C4-2B (cell line): ENCODE measurements at regions not wholly inside any gene's neighbourhood (a gene's known extent, or its start where the extent isn't known, plus 50 kb on each side); places are given as distances from the start of the nearest gene placed in this dataset.

Experiments used
- ZFX ChIP-seq: fragments of 450-650 bp; IDR thresholded peaks from 2 replicates; pipeline ENCODE4 v1.6.1; 2017
- TF ChIP-seq, protein P1 (sequence below): fragments of 450-650 bp; conservative IDR thresholded peaks from 2 replicates; pipeline ENCODE4 v1.5.1; 2017; ENCODE audit warnings: mild to moderate bottlenecking

DNA sequence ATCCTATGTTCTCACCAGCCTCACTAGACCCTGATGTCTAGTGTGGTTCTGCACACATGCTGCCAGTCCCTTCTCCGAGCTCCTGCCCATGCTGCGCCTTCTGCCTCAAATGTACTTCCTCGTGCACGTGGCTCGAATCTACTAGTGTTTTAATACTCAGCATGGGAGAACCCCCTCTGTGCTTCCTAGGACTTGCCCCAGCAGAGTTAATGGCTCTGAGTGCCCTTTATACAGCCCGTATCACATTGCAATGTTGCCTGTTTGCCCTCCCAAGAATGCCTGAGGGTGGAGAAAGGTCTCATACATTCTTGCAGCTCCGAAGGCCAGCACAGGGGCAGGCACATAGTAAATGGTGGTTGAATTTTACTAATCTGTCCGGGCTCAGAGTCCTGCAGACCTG lies 190.8 kb upstream of the NLRP1 start:
- TF ChIP-seq, protein P1, sequence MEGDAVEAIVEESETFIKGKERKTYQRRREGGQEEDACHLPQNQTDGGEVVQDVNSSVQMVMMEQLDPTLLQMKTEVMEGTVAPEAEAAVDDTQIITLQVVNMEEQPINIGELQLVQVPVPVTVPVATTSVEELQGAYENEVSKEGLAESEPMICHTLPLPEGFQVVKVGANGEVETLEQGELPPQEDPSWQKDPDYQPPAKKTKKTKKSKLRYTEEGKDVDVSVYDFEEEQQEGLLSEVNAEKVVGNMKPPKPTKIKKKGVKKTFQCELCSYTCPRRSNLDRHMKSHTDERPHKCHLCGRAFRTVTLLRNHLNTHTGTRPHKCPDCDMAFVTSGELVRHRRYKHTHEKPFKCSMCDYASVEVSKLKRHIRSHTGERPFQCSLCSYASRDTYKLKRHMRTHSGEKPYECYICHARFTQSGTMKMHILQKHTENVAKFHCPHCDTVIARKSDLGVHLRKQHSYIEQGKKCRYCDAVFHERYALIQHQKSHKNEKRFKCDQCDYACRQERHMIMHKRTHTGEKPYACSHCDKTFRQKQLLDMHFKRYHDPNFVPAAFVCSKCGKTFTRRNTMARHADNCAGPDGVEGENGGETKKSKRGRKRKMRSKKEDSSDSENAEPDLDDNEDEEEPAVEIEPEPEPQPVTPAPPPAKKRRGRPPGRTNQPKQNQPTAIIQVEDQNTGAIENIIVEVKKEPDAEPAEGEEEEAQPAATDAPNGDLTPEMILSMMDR, result no peak
- TF ChIP-seq ZFX, result no peak
